HCT116 (cell line): ENCODE measurements at regions not wholly inside any gene's neighbourhood (a gene's known extent, or its start where the extent isn't known, plus 50 kb on each side); places are given as distances from the start of the nearest gene placed in this dataset.

Source experiments
- ATAC-seq: fragments of 200-7000 bp; cut with Tn5 transposase; 2 replicates; pipeline ENCODE4 v1.9.1; 2020; ENCODE audit warnings: mild to moderate bottlenecking, moderate library complexity
- BruUV-seq: library from RNA; stranded (reverse); fragments of 400-500 nt; replicated peaks from 2 replicates; lab custom pipeline; 2021; lab: Mats Ljungman, UMichigan
- CTCF ChIA-PET: fragments of 300-600 bp; sonication (Branson Sonifier 250); formaldehyde crosslinking; loops from one replicate; lab custom pipeline; 2021; ENCODE audit warnings: antibody characterized with exemption; lab: Charles Lee
- POLR2A ChIA-PET: fragments of 300-600, 350-600 bp; sonication (Branson Sonifier 250); formaldehyde crosslinking; loops from one replicate; lab custom pipeline; 2021; ENCODE audit warnings: antibody characterized with exemption; lab: Charles Lee
- RAD21 ChIA-PET, 2 experiments: fragments of 300-600 bp; sonication (Branson Sonifier 250); formaldehyde crosslinking; loops; one replicate each; lab custom pipeline; 2023; ENCODE audit warnings: low total read pairs in 2 of 2; ENCODE audit not compliant: uncharacterized antibody in 2 of 2, unreplicated experiment in 2 of 2, low non-redundant PET in 1 of 2; lab: Charles Lee
- DNase-seq: peaks from one replicate; pipeline ENCODE4 v3.0.0-alpha.2; 2010; ENCODE audit warnings: low read depth, low spot score
- H2AFZ ChIP-seq: fragments of 200-600 bp; shearing (Covaris generic), sonication (generic); 2 replicates; pipeline ENCODE4 v1.6.1; 2017; ENCODE audit warnings: low read depth, mixed run types, mixed read lengths, antibody characterized with exemption, low read length; ENCODE audit not compliant: poor library complexity, severe bottlenecking
- H3K27ac ChIP-seq: 2 replicates; pipeline ENCODE4 v1.5.1; 2012; ENCODE audit warnings: low read depth, low read length
- H3K27me3 ChIP-seq: fragments of 200-600 bp; sonication (generic); 2 replicates; pipeline ENCODE4 v1.6.1; 2016; ENCODE audit warnings: mixed run types, low read length, mixed read lengths; ENCODE audit not compliant: insufficient read depth
- H3K36me3 ChIP-seq, 2 experiments: fragments of 200-500 bp in 1 of 2; fragments of 200-600 bp in 1 of 2; sonication (Bioruptor generic) in 1 of 2; sonication (generic) in 1 of 2; 2 replicates each; pipeline versions ENCODE4 v1.5.1 to v1.6.1; 2014 to 2016; ENCODE audit warnings: low read length in 2 of 2, inconsistent platforms in 1 of 2, mixed read lengths in 1 of 2, mixed run types in 1 of 2; ENCODE audit not compliant: insufficient read depth in 2 of 2, control insufficient read depth in 1 of 2
- H3K4me1 ChIP-seq, 2 experiments: fragments of 200-600 bp in 1 of 2; sonication (generic) in 1 of 2; 2 replicates each; pipeline versions ENCODE4 v1.5.1 to v1.6.1; 2012 to 2017; ENCODE audit warnings: low read length in 2 of 2, inconsistent platforms in 1 of 2, mild to moderate bottlenecking in 1 of 2, mixed read lengths in 1 of 2, mixed run types in 1 of 2, moderate library complexity in 1 of 2; ENCODE audit not compliant: insufficient read depth in 2 of 2, control insufficient read depth in 1 of 2
- H3K4me2 ChIP-seq: fragments of 200-600 bp; sonication (generic); 2 replicates; pipeline ENCODE4 v1.6.1; 2017; ENCODE audit warnings: mixed run types, low read length, mixed read lengths
- H3K4me3 ChIP-seq, 2 experiments: fragments of 200-600 bp in 1 of 2; sonication (generic) in 1 of 2; replicated peaks in 1 of 2; 2 replicates each; pipeline ENCODE4 v1.5.1; 2011 to 2016; ENCODE audit warnings: low read length in 2 of 2, control low read depth in 1 of 2, low read depth in 1 of 2, mild to moderate bottlenecking in 1 of 2, mixed read lengths in 1 of 2, mixed run types in 1 of 2
- H3K79me2 ChIP-seq: fragments of 200-600 bp; sonication (generic); 2 replicates; pipeline ENCODE4 v1.6.1; 2017; ENCODE audit warnings: mild to moderate bottlenecking, mixed run types, low read length, moderate library complexity, mixed read lengths; ENCODE audit not compliant: insufficient read depth
- H3K9ac ChIP-seq: fragments of 200-600 bp; sonication (generic); 2 replicates; pipeline ENCODE4 v1.6.1; 2016; ENCODE audit warnings: low read length, mixed read lengths
- H3K9me2 ChIP-seq: fragments of 200-600 bp; sonication (generic), shearing (Covaris generic); 2 replicates; pipeline ENCODE4 v1.6.1; 2017; ENCODE audit warnings: mixed run types, mild to moderate bottlenecking, moderate library complexity; ENCODE audit not compliant: insufficient read depth
- H3K9me3 ChIP-seq, 2 experiments: fragments of 200-500 bp in 1 of 2; fragments of 200-600 bp in 1 of 2; sonication (Bioruptor generic) in 1 of 2; sonication (generic) in 1 of 2; 2 replicates each; pipeline ENCODE4 v1.6.1; 2014 to 2017; ENCODE audit warnings: low read length in 2 of 2, mixed read lengths in 2 of 2, inconsistent platforms in 1 of 2, low read depth in 1 of 2, mild to moderate bottlenecking in 1 of 2, mixed run types in 1 of 2, moderate library complexity in 1 of 2; ENCODE audit not compliant: control insufficient read depth in 1 of 2, insufficient read depth in 1 of 2
- H4K20me1 ChIP-seq: fragments of 200-600 bp; sonication (generic), shearing (Covaris generic); 2 replicates; pipeline ENCODE4 v1.6.1; 2017; ENCODE audit warnings: mixed run types, mild to moderate bottlenecking, moderate library complexity; ENCODE audit not compliant: insufficient read depth
- CTCF ChIP-seq, 3 experiments: fragments of 200-600 bp in 1 of 3; sonication (generic) in 1 of 3; IDR thresholded peaks in 2 of 3; conservative IDR thresholded peaks in 1 of 3; 2 replicates each; pipeline ENCODE4 v1.5.1; 2012 to 2017; ENCODE audit warnings: low read depth in 2 of 3, low read length in 2 of 3, antibody characterized with exemption in 1 of 3, borderline replicate concordance in 1 of 3, control low read depth in 1 of 3, mild to moderate bottlenecking in 1 of 3, mixed read lengths in 1 of 3, mixed run types in 1 of 3, moderate library complexity in 1 of 3; ENCODE audit not compliant: insufficient read depth in 1 of 3
- EZH2phosphoT487 ChIP-seq: fragments of 200-600 bp; IDR thresholded peaks from 2 replicates; pipeline ENCODE4 v1.6.1; 2018; ENCODE audit warnings: antibody characterized with exemption, borderline replicate concordance
- FOSL1 ChIP-seq: IDR thresholded peaks from 2 replicates; pipeline ENCODE4 v1.6.1; 2012; ENCODE audit warnings: low read depth
- JUND ChIP-seq: IDR thresholded peaks from 2 replicates; pipeline ENCODE4 v1.6.1; 2012
- POLR2AphosphoS5 ChIP-seq: IDR thresholded peaks from 2 replicates; pipeline ENCODE4 v1.6.1; 2011; ENCODE audit warnings: mild to moderate bottlenecking, low read depth, low read length, moderate library complexity
- RAD21 ChIP-seq: IDR thresholded peaks from 2 replicates; pipeline ENCODE4 v1.6.1; 2012; ENCODE audit warnings: low read depth, mild to moderate bottlenecking
- REST ChIP-seq: IDR thresholded peaks from 2 replicates; pipeline ENCODE4 v1.6.1; 2012; ENCODE audit warnings: low read depth
- SP1 ChIP-seq: IDR thresholded peaks from 2 replicates; pipeline ENCODE4 v1.6.1; 2012; ENCODE audit warnings: low read depth
- TCF7L2 ChIP-seq: IDR thresholded peaks from 2 replicates; pipeline ENCODE4 v1.7.0; 2011; ENCODE audit warnings: borderline replicate concordance, inconsistent platforms; ENCODE audit not compliant: insufficient read depth, insufficient read length; ENCODE audit errors: extremely low read depth
- ZBTB33 ChIP-seq: IDR thresholded peaks from 2 replicates; pipeline ENCODE4 v1.6.1; 2011; ENCODE audit warnings: mild to moderate bottlenecking, low read length, moderate library complexity; ENCODE audit not compliant: insufficient replicate concordance; ENCODE audit errors: extremely low read depth
- ZFX ChIP-seq: fragments of 450-650 bp; IDR thresholded peaks from 2 replicates; pipeline ENCODE4 v1.6.1; 2017
- ZNF274 ChIP-seq: fragments of 200-500 bp; sonication (Bioruptor generic); IDR thresholded peaks from 2 replicates; pipeline ENCODE4 v1.6.1; 2014; ENCODE audit warnings: mild to moderate bottlenecking, low read depth, low read length, inconsistent platforms
- intact Hi-C: fragments of 100-400 bp; cut with micrococcal nuclease; formaldehyde crosslinking; loops from 2 replicates; pipeline ENCODE4 v1.10.0; 2022

GRCh38 chr1:96187020-96187419 lies 534.6 kb upstream of the PTBP2 start:
- Histone ChIP-seq H2AFZ (no peak overlapping the region), H3K36me3 (no peaks in the 10 kb centered on the region)
- POLR2A ChIA-PET, result no interaction called here
- intact Hi-C loops, result no loop called here
- DNase-seq, result no peak
- TF ChIP-seq ZNF274 (no peak), ZBTB33 (no peak), POLR2AphosphoS5 (no peak), CTCF (IDR thresholded peaks at IDR 0.05 in 2 of 3, conservative IDR thresholded peaks at IDR 0.05 in 1 of 3; ENCODE audit: borderline replicate concordance in 1 of 3, insufficient read depth in 1 of 3, low read depth in 2 of 3, low read length in 2 of 3) (no peak), TCF7L2 (no peak), SP1 (no peak), JUND (no peak), ZFX (no peak), REST (no peak), RAD21 (no peak), FOSL1 (no peak), EZH2phosphoT487 (no peak)
- TF ChIP-seq, all 23 proteins: peak for 0
- Histone ChIP-seq H3K9me2 (no peaks in the 10 kb centered on the region), H4K20me1 (no peaks in the 10 kb centered on the region), H3K4me1 (no peaks in the 10 kb centered on the region), H3K27ac (no peak overlapping the region), H3K4me3 (no peak overlapping the region), H3K4me2 (no peak overlapping the region), H3K27me3 (no peaks in the 10 kb centered on the region), H3K9me3 (peaks cover 0 to 4% of the 10 kb centered on the region in 2 experiments; a peak in 2 of 4 replicates), H3K79me2 (no peaks in the 10 kb centered on the region), H3K9ac (no peak overlapping the region)
- CTCF ChIA-PET, result no interaction called here
- ATAC-seq, result no peak
- RAD21 ChIA-PET, result no interaction called here
- BruUV-seq, result no TSS peak
